MCF 10A (cell line): ENCODE measurements at regions not wholly inside any gene's neighbourhood (a gene's known extent, or its start where the extent isn't known, plus 50 kb on each side); places are given as distances from the start of the nearest gene placed in this dataset.

Experiments
- BruUV-seq: library from RNA; stranded (reverse); fragments of 400-500 nt; replicated peaks from 2 replicates; lab custom pipeline; 2021; lab: Mats Ljungman, UMichigan
- CTCF ChIA-PET: fragments of 300-600 bp; sonication (Branson Sonifier 250); formaldehyde crosslinking; extraction: SDS; loops from one replicate; lab custom pipeline; 2021; ENCODE audit warnings: antibody characterized with exemption, inconsistent platforms; lab: Yijun Ruan, JAX
- POLR2A ChIA-PET: fragments of 300-600, 350-650 bp; sonication (Branson Sonifier 250); formaldehyde crosslinking; extraction: SDS; loops from one replicate; lab custom pipeline; 2020; ENCODE audit warnings: antibody characterized with exemption, inconsistent platforms; lab: Yijun Ruan, JAX
- DNase-seq: peaks from one replicate; pipeline ENCODE4 v3.0.0-alpha.2; 2018; ENCODE audit not compliant: unreplicated experiment
- H3K27ac Mint-ChIP-seq: one replicate; pipeline ENCODE4 v1.8.0; 2022; ENCODE audit warnings: mild to moderate bottlenecking, low read depth, mixed read lengths; ENCODE audit not compliant: unreplicated experiment
- H3K27me3 Mint-ChIP-seq: one replicate; pipeline ENCODE4 v1.8.0; 2022; ENCODE audit warnings: mixed read lengths; ENCODE audit not compliant: insufficient read depth, unreplicated experiment
- H3K36me3 Mint-ChIP-seq: one replicate; pipeline ENCODE4 v1.8.0; 2022; ENCODE audit warnings: mild to moderate bottlenecking, moderate library complexity, mixed read lengths; ENCODE audit not compliant: insufficient read depth, unreplicated experiment
- H3K4me1 Mint-ChIP-seq: one replicate; pipeline ENCODE4 v1.8.0; 2022; ENCODE audit warnings: mixed read lengths; ENCODE audit not compliant: insufficient read depth, unreplicated experiment
- H3K4me3 Mint-ChIP-seq: one replicate; pipeline ENCODE4 v1.8.0; 2022; ENCODE audit warnings: mild to moderate bottlenecking, moderate library complexity, mixed read lengths; ENCODE audit not compliant: unreplicated experiment
- H3K9me3 Mint-ChIP-seq: one replicate; pipeline ENCODE4 v1.8.0; 2022; ENCODE audit warnings: mixed read lengths; ENCODE audit not compliant: unreplicated experiment
- intact Hi-C: fragments of 100-400 bp; cut with micrococcal nuclease; formaldehyde crosslinking; loops from 2 replicates; pipeline ENCODE4 v1.14.1; 2022
- TF ChIP-seq, protein P1 (sequence below): fragments of 200-600 bp; IDR thresholded peaks from one replicate; pipeline ENCODE4 v1.8.0; 2022; ENCODE audit warnings: antibody characterized with exemption, mild to moderate bottlenecking; ENCODE audit not compliant: unreplicated experiment

DNA sequence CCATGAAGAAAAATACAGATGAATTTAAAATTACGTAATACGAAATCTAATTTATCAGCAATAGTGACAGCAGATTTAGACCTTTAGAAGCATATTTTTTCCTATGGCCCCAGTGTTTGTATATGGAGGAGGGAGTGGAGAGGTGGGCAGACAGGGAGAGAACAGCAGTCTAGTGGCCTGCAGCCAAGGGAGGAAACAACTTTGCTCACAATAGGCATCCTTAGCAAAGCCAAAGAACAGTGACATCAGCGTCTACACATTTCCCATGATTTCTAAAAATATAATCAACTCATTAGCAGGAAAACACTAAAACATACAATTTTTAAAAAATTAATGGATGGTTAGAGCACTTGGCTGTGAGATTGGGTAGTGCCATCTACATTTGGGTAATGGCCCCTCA, 622.6 kb upstream of the ATP2B1 start:
- no peak for DNase-seq
- BruUV-seq: no TSS peak
- ChIA-PET CTCF (interaction anchor here (0.5 kb wide), 1 partner anchor 869 kb away, joined by 3 read pairs; no protein-coding TSS in a partner anchor), POLR2A (no interaction called here)
- Mint-ChIP-seq H3K9me3 (no peaks in the 10 kb centered on the region), H3K36me3 (no peaks in the 10 kb centered on the region), H3K27me3 (no peaks in the 10 kb centered on the region), H3K4me1 (no peaks in the 10 kb centered on the region), H3K4me3 (no peak overlapping the region), H3K27ac (no peak overlapping the region)
- intact Hi-C loops: no loop called here
- TF ChIP-seq, protein P1, sequence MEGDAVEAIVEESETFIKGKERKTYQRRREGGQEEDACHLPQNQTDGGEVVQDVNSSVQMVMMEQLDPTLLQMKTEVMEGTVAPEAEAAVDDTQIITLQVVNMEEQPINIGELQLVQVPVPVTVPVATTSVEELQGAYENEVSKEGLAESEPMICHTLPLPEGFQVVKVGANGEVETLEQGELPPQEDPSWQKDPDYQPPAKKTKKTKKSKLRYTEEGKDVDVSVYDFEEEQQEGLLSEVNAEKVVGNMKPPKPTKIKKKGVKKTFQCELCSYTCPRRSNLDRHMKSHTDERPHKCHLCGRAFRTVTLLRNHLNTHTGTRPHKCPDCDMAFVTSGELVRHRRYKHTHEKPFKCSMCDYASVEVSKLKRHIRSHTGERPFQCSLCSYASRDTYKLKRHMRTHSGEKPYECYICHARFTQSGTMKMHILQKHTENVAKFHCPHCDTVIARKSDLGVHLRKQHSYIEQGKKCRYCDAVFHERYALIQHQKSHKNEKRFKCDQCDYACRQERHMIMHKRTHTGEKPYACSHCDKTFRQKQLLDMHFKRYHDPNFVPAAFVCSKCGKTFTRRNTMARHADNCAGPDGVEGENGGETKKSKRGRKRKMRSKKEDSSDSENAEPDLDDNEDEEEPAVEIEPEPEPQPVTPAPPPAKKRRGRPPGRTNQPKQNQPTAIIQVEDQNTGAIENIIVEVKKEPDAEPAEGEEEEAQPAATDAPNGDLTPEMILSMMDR: no peak

DNA sequence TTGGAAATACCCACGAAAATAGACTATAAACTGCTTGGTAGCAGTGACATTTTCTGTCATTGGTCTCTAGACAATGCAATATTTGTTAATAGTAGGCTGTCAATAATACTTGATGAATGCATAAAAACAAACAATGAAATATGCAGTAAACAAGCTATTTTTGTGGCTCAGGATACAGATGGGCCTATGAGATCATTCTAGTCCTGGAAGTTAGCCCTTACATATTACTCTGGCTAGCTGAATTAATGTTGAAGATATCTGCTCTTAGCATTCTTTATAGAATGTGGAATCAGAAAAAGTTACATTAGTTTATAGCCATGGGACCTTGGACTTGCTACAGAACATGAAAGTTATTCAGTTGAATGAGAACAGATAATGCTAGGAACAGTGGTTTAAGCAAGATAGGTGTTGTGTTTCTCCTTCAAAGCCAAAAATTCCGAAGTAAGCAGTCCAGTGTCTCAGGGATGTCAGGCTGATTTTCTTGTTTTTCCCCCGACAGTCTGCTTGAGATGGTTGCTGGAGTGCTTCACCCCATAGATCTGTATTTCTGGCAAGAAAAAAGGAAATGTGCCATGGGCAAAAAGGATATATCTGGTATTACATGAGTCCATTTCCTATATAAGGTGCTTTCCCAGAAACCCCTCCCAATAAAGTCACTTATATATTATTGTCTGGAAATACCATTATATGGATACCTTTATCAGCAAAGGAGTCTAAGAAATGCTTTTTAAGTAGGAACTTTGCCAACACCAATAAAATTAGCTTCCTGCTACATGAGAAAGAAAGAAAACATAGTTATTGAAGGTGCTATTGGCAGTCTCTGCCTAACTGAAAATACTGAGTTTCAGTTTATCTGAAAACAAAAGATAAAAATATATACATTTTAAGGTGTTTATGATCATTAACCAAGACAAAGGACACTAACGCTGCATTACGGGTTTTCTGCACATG, 619.4 kb upstream of the ATP2B1 start:
- no peak overlapping the region for H3K27ac Mint-ChIP-seq
- POLR2A ChIA-PET: interaction anchor here (0.6 to 0.7 kb wide), 2 partner anchors 221 to 1370 kb away, joined by 3 to 5 read pairs; no protein-coding TSS in a partner anchor
- H3K4me3 Mint-ChIP-seq: no peak overlapping the region
- no peak for DNase-seq
- no peaks in the 10 kb centered on the region for H3K36me3 Mint-ChIP-seq
- TF ChIP-seq, protein P1: no peak
- BruUV-seq: no TSS peak
- no peaks in the 10 kb centered on the region for H3K9me3 Mint-ChIP-seq
- CTCF ChIA-PET: no interaction called here
- intact Hi-C loops: no loop called here
- H3K4me1 Mint-ChIP-seq: no peaks in the 10 kb centered on the region
- H3K27me3 Mint-ChIP-seq: no peaks in the 10 kb centered on the region

DNA sequence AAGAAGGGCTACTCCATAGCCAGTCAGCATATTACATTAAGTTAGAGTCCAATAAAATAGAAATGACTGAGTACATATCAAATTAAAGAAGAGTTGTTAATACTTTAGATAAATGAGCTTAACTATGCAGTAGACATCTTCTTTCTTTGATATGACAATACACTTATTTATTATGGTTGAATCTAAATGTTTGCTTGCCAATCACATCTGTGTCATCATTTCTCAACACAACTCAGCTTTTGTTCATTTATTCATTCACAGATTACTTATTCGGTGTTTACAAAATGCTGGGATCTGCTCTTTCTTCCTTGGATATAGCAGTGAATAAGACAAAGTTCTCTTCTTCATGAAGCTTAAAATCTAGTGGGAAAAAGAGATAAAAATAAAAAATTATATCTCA, 614.6 kb upstream of the ATP2B1 start:
- Mint-ChIP-seq H3K4me3 (no peak overlapping the region), H3K4me1 (no peaks in the 10 kb centered on the region), H3K27ac (no peak overlapping the region), H3K9me3 (no peaks in the 10 kb centered on the region), H3K27me3 (no peaks in the 10 kb centered on the region), H3K36me3 (no peaks in the 10 kb centered on the region)
- ChIA-PET CTCF (interaction anchor here (0.6 kb wide), 1 partner anchor 642 kb away, joined by 4 read pairs; no protein-coding TSS in a partner anchor), POLR2A (no interaction called here)
- BruUV-seq: no TSS peak
- DNase-seq: no peak
- intact Hi-C loops: no loop called here
- TF ChIP-seq, protein P1: no peak

DNA sequence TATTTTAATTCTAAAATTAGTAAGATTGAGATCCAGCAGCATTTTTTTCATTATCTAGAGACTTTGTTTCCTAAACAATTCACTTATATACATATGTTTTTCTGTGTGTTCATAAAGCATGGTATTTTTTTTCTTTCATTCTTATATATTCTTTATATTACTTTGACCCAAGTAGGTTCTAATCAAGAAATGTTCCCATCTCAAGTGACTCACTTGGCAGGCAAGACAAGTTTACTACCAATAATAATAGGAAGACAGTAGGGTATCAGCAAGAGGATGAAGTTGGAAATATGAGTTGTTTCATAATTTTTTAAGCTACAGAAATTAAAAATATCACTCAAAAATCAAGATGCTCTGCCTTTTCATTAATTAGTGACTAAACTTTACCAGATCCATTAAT, 613.4 kb upstream of the ATP2B1 start:
- POLR2A ChIA-PET: interaction anchor here (0.6 kb wide), 1 partner anchor 72 kb away, joined by 3 read pairs; no protein-coding TSS in a partner anchor
- H3K4me1 Mint-ChIP-seq: no peaks in the 10 kb centered on the region
- H3K9me3 Mint-ChIP-seq: no peaks in the 10 kb centered on the region
- intact Hi-C loops: no loop called here
- peak; percentile 9 for DNase-seq
- TF ChIP-seq, protein P1: no peak
- CTCF ChIA-PET: no interaction called here
- no peaks in the 10 kb centered on the region for H3K36me3 Mint-ChIP-seq
- H3K4me3 Mint-ChIP-seq: no peak overlapping the region
- no TSS peak for BruUV-seq
- H3K27me3 Mint-ChIP-seq: no peaks in the 10 kb centered on the region
- H3K27ac Mint-ChIP-seq: no peak overlapping the region
